ENCODE measurements at regions not wholly inside any gene's neighbourhood (a gene's known extent, or its start where the extent isn't known, plus 50 kb on each side); places are given as distances from the start of the nearest gene placed in this dataset.

GRCh38 chr6:76533661-76534060 lies 461.2 kb upstream of the IMPG1 start:
- H3K36me3 ChIP-seq (ENCODE audit: control insufficient read depth, insufficient read depth, low read length) = no peaks in the 10 kb centered on the region
- DNase-seq (ENCODE audit: extremely low read depth, insufficient read length) = no peak
- no peaks in the 10 kb centered on the region for H3K27me3 ChIP-seq (replicated peaks; ENCODE audit: control insufficient read depth, insufficient read depth, low read length)
- no peak for TF ChIP-seq CTCF (IDR thresholded peaks at IDR 0.05; ENCODE audit: insufficient read depth, low read length, poor library complexity, severe bottlenecking)
- no peak overlapping the region for H3K4me3 ChIP-seq (replicated peaks; ENCODE audit: low read depth, low read length)

GRCh38 chr6:76532647-76533046 lies 460.2 kb upstream of the IMPG1 start:
- TF ChIP-seq CTCF (IDR thresholded peaks at IDR 0.05; ENCODE audit: insufficient read depth, low read length, poor library complexity, severe bottlenecking) = no peak
- Histone ChIP-seq H3K36me3 (ENCODE audit: control insufficient read depth, insufficient read depth, low read length) (no peaks in the 10 kb centered on the region), H3K27me3 (replicated peaks; ENCODE audit: control insufficient read depth, insufficient read depth, low read length) (no peaks in the 10 kb centered on the region), H3K4me3 (replicated peaks; ENCODE audit: low read depth, low read length) (no peak overlapping the region)
- DNase-seq (ENCODE audit: extremely low read depth, insufficient read length) = no peak

DNA sequence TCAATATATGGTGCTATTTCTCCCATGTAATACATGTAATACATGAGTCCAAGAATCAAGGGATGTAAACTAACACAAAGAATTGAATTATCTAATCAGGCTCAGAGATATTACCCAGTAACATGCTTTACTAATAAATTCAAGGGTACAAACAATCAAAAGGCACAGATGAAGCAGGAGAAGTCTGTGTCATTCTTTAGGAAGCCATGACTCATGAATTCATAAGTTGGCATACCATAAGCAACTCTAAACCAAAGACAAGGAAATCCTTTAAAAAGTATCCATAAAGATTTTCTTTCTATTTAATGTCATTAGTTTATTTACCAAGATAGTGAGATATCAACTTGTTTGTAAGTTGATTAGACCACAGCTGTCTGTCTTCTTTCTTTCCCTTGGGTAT lies 446.0 kb upstream of the IMPG1 start:
- TF ChIP-seq CTCF (IDR thresholded peaks at IDR 0.05; ENCODE audit: insufficient read depth, low read length, poor library complexity, severe bottlenecking) = no peak
- DNase-seq (ENCODE audit: extremely low read depth, insufficient read length) = no peak
- H3K27me3 ChIP-seq (replicated peaks; ENCODE audit: control insufficient read depth, insufficient read depth, low read length) = no peaks in the 10 kb centered on the region
- H3K4me3 ChIP-seq (replicated peaks; ENCODE audit: low read depth, low read length) = no peak overlapping the region
- H3K36me3 ChIP-seq (ENCODE audit: control insufficient read depth, insufficient read depth, low read length) = no peaks in the 10 kb centered on the region

- H3K4me3 ChIP-seq (replicated peaks; ENCODE audit: low read depth, low read length) = no peak overlapping the region
- no peaks in the 10 kb centered on the region for H3K36me3 ChIP-seq (ENCODE audit: control insufficient read depth, insufficient read depth, low read length)
- DNase-seq (ENCODE audit: extremely low read depth, insufficient read length) = no peak
- H3K27me3 ChIP-seq (replicated peaks; ENCODE audit: control insufficient read depth, insufficient read depth, low read length) = no peaks in the 10 kb centered on the region
- no peak for TF ChIP-seq CTCF (IDR thresholded peaks at IDR 0.05; ENCODE audit: insufficient read depth, low read length, poor library complexity, severe bottlenecking)
Measured at GRCh38 chr6:76516924-76517323, 444.5 kb upstream of the IMPG1 start.

- no peak for TF ChIP-seq CTCF (IDR thresholded peaks at IDR 0.05; ENCODE audit: insufficient read depth, low read length, poor library complexity, severe bottlenecking)
- no peaks in the 10 kb centered on the region for H3K36me3 ChIP-seq (ENCODE audit: control insufficient read depth, insufficient read depth, low read length)
- H3K27me3 ChIP-seq (replicated peaks; ENCODE audit: control insufficient read depth, insufficient read depth, low read length) = no peaks in the 10 kb centered on the region
- DNase-seq (ENCODE audit: extremely low read depth, insufficient read length) = no peak
- H3K4me3 ChIP-seq (replicated peaks; ENCODE audit: low read depth, low read length) = no peak overlapping the region
Measured at GRCh38 chr6:76510489-76510888, 438.0 kb upstream of the IMPG1 start.

GRCh38 chr6:76509397-76509796 lies 436.9 kb upstream of the IMPG1 start:
- H3K36me3 ChIP-seq (ENCODE audit: control insufficient read depth, insufficient read depth, low read length) = no peaks in the 10 kb centered on the region
- TF ChIP-seq CTCF (IDR thresholded peaks at IDR 0.05; ENCODE audit: insufficient read depth, low read length, poor library complexity, severe bottlenecking) = no peak
- DNase-seq (ENCODE audit: extremely low read depth, insufficient read length) = no peak
- H3K27me3 ChIP-seq (replicated peaks; ENCODE audit: control insufficient read depth, insufficient read depth, low read length) = no peaks in the 10 kb centered on the region
- no peak overlapping the region for H3K4me3 ChIP-seq (replicated peaks; ENCODE audit: low read depth, low read length)
